ENCODE measurements at regions not wholly inside any gene's neighbourhood (a gene's known extent, or its start where the extent isn't known, plus 50 kb on each side); places are given as distances from the start of the nearest gene placed in this dataset.

GRCh38 chr15:69931156-69931555 is 166.6 kb downstream of the TLE3 start:
- DNase-seq = no peak

GRCh38 chr15:69934607-69935006 is 163.1 kb downstream of the TLE3 start:
- DNase-seq = no peak

DNA sequence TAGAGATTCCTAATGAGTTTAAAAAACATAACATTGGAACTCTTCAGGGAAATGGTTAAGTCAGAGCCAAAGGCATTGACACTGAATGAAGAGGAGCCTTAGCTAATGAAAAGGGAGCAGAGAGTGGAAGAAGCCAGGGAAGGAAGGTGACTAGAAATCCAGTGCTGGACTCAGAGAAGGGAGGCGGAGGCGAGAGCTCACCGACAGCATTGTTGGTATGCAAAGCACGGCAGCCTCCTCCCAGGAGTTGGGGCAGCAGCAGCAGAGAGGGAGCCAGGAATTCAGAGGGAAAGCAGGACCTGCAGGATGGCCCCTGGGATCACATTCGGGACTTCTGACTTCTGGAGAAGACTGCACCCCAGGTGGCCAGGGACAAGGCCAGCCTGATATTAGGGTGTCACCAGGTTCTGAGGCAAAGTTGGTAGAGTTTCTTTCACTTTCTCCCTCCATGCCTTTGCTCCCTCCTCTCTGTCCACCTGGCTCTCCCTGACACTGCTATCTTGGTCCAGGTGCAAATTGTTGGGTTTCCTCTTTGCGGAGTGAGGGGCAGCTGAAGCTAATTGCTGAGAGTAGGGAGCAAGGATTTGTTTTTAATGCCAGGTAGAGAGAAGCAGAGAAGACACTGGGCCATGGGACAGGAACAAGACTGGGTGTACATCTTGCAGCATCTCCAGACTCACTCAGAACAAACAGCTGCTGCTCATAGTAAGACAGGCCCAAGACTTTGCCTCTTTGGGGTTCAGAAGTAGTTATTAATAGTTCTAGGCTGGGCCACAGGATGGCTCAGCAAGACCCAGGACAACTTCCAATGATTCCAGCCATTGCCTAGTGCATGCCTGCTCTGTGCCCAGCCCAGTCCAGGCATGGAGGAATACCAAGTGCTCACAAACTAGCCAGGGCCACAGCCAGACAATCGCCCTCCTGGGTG is 157.9 kb downstream of the TLE3 start:
- no peak for DNase-seq

DNA sequence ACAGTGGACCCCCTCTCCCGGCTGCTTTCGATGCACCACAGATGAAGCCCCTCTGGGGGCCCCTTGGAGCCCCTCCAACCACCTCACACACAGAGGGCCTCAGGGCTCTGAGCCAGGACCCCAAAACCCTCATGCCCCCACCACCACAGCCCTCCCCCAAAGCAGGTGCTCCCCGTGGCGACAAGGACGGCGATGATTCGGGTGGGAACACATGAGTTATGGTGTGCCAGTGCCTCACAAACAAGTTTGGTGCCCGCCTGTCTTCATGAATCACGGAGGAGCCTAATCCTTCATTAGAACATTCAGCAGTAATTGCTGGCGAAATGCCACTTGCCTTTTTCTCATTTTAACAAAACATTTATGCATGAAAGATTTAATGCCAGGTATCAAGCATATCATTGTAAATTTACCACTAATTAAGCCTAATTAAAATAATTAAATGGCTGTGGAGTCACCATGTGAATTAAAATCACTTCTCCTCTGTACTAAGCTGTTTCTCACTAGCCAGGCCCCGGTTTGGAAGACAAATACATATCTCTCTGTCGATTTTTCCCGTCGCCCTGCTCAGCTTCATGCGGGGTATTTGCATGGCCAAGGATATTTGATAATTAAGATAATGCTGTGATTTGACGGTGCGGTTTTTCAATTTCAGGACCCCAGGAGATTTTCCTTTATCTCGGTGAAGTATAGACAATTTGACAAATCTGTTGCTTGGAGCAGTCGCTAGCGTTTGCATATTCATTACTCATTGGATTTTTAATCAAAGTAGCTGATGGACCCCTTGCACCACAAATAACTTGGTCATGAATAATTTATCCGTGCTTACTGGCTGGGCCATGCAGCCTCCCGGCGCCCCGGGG is 157.0 kb downstream of the TLE3 start:
- DNase-seq = no peak

GRCh38 chr15:69941301-69941605 is 156.5 kb downstream of the TLE3 start:
- no peak for DNase-seq

DNA sequence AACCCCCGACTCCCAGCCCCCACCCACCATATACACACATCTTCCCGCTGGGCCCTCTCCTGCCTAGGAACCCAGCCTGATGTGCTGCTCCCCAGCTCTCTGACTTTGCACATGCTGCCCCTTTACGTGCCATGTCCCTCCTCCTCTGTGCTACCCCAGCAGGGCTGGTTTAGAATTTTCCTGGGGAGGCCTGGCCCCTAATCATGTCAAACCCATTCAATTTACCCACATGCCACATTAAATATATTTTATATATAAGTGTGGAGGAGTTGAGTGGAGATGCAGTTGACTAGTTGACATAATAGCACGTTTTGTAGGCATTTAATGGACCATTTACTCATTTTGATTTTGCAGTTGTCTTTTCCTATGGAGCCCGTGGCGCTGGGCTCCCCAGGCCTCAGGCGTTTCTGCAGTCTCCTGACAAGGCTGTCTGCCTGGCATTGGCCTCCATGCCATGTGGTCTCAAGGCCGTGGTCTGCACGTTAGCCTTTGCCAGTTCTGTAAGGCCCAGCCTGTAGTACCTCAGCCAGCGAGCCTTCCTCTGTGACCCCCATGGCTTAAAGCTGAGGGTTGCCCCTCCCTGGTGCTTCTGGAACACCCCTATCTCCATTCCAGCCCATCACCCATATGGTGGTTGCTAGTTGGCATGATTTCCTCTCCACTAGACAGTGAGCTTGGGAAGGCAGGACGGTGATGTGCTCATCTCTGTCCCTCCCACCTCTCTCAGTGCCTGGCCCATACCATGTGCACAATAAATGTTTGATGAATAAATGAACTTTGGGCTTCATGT is 155.8 kb downstream of the TLE3 start:
- no peak for DNase-seq

GRCh38 chr15:69943637-69944036 is 154.1 kb downstream of the TLE3 start:
- DNase-seq = no peak

GRCh38 chr15:69945729-69946128 is 152.0 kb downstream of the TLE3 start:
- no peak for DNase-seq

- DNase-seq = no peak
These were observed 150.8 kb downstream of the TLE3 start for GRCh38 chr15:69946870-69947269.

DNA sequence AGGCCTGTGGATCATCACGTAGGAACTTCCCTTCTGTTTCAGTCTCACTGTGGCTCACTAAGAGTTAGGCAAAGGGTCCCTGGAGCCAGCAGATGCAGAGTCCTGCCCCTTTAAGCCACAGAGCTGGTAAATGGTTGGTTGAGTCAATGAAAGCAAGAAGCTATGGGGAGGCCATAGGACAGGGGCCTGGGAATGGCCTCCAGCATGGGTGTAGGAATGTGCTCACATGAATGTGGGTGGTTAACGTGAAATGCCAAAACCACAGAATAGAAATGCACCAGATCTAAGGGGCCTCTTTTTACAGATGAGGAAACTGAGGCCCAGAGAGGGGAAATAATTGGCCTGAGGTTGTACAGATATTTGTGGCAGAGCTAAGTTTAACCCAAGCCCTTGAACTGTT is 150.3 kb downstream of the TLE3 start:
- no peak for DNase-seq

DNA sequence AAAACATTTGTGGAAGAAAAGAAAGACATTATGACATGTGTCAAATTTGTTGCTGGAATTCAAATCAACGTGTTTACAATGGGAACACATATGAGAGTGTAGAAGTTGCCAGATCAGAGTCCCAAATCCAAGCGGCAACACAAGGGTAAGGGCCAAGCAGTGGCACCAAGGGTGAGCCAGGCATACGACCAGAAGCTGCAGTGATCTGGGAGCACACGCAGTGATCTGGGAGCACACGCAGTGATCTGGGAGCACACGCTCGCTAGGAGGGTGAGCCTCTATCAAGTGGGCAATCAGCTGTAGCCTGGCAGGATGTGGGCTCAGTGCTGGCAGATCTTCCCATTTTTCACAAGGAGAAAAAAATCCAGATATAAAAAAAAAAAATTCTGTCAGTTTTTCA is 148.2 kb downstream of the TLE3 start:
- no peak for DNase-seq

GRCh38 chr15:69951256-69951897 is 146.3 kb downstream of the TLE3 start:
- no peak for DNase-seq

DNA sequence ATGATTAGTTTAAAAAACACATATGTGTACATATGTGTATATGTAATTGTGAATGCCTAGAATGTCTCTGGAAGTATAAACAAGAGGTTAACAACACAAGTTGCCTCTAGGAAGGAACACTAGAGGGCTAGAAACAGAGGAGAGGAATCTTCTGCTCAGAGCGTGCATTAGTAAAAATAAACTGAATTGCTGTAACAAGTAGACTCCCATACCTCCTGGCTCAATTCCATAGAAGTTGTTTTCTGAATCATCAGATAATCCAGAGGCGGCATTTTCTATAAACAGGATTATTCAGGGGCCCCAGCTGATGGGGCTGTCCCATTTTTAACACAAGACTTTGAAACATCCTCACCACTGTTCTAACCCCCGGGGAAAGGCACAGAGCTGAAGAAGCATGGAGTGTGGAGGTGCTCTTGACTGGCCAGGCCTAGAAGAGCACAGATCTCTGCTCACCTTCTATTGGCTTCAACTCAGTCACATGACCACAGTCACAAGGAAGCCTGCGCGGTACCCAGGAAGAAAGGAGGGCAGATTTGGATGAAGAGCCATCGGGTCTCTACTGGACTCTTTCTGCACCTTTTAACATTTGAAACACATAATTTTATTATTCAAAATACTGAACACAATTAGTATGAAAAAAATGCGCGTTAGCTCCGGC is 145.7 kb downstream of the TLE3 start:
- no peak for DNase-seq

GRCh38 chr15:69953051-69953450 is 144.7 kb downstream of the TLE3 start:
- DNase-seq = no peak

DNA sequence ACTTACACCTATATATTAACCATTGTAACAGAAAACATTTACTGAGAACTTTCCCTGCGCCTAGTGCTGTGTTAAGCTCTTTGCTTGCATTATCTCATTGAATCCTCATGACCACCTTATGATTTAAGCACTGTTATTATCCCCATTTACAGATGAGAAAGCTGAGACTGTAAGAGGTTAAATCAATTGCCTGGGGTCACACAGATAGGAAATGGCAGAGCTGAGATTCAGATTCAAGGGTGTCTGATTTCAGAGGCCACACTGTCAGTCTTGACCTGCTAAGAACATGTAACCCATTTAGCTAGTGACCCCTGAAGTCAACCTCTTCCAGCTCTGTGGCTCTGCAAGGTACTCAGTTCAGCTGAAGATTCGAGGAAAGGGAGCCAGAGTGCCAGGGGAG is 143.9 kb downstream of the TLE3 start:
- no peak for DNase-seq

DNA sequence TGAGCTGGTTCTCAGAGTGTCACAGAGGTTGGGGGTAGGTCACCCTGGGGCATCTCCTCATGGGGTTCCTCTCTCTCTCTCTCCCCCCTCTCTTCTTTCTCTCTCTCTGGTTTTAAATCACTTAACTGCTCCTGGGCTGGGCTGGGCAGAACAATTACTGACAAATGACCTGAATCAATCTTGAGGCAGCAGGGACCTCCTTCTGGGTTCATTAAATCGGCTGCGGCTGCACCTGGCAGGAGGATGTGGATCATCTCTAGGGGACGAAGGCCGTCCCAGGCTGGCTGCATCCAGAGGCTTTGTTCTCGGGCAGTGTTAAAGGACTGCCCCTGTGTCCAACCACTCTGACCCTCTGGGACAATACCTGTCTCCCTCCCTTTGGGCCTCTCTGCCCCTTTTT is 143.1 kb downstream of the TLE3 start:
- no peak for DNase-seq

- no peak for DNase-seq
These were observed 142.3 kb downstream of the TLE3 start for GRCh38 chr15:69955240-69955894.

DNA sequence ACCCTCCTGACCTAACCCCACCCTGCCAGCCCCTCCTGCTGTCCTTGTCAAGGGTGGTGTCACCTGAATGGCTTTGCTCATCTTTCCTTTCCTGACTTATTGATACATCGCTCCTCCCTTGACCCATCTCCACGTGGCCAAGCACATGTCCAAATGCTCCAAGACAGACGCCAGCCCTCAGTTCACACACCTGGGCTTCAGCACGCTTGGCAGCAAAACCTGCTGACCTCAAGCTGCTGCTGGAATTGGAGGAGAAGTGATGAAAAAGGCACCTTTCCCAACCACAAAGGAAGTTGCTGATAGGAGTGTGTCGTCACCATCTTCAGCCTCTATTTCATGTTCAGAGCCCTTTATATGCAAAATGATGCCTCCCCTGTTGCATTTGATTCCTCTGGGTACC is 141.3 kb downstream of the TLE3 start:
- DNase-seq = no peak

GRCh38 chr15:69957175-69957574 is 140.5 kb downstream of the TLE3 start:
- no peak for DNase-seq

DNA sequence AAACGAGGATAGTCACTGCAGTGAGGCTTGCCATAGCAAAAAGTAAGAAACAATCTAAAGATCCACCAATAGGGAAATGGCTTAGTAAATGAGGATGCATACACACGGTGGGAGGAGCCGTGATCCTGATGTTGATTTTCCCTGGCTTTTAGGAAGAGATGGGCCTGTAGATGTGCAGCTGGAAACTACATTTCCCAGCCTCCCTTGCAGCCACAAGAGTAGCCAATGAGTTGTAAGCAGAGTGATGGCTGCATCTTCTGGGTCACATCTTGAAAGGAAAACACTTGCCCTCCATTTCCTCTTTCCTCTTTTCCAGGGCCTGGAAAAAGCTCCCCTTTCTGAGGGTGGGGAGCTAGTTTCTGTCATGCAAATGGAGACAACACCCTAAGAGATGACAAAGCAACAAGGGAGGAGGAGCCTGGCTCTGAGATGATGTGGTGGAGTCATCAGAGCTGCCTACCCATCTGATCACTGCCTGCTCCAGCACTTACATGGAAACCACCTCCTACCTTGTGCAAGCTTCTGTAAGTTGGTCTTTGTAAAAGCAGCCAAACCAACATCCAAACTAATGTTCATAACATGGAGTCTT is 139.1 kb downstream of the TLE3 start:
- DNase-seq = no peak

GRCh38 chr15:69962561-69962960 is 135.2 kb downstream of the TLE3 start:
- no peak for DNase-seq

Measured in T-helper 2 cell (primary cell).